HG02678 (cell line): ENCODE measurements at regions not wholly inside any gene's neighbourhood (a gene's known extent, or its start where the extent isn't known, plus 50 kb on each side); places are given as distances from the start of the nearest gene placed in this dataset.

Experiments used
- ATAC-seq: cut with Tn5 transposase; IDR thresholded peaks from one replicate; pipeline ENCODE4 v1.9.1; 2021; ENCODE audit warnings: mild to moderate bottlenecking, moderate library complexity; ENCODE audit not compliant: unreplicated experiment

- ATAC-seq: no peak
Measured at GRCh38 chr4:63663870-63664269, 745.4 kb downstream of the TECRL start.

- ATAC-seq: no peak
Measured at GRCh38 chr4:63644396-63644795, 764.9 kb downstream of the TECRL start.

GRCh38 chr4:63637270-63637669, 772.0 kb downstream of the TECRL start:
- ATAC-seq: no peak

- no peak for ATAC-seq
Measured at GRCh38 chr4:63632858-63633257, 776.4 kb downstream of the TECRL start.

- ATAC-seq: no peak
Measured at GRCh38 chr4:63620271-63620670, 789.0 kb downstream of the TECRL start.

- ATAC-seq: no peak
Measured at GRCh38 chr4:63619771-63620170, 789.5 kb downstream of the TECRL start.

GRCh38 chr4:63618883-63619718, 790.1 kb downstream of the TECRL start:
- ATAC-seq: no peak

GRCh38 chr4:63607169-63607872, 801.9 kb downstream of the TECRL start:
- ATAC-seq: no peak

GRCh38 chr4:63589796-63590195, 819.5 kb downstream of the TECRL start:
- no peak for ATAC-seq

- ATAC-seq: no peak
Measured at GRCh38 chr4:63583561-63583960, 825.7 kb downstream of the TECRL start.

- ATAC-seq: no peak
Measured at GRCh38 chr4:63583007-63583406, 826.2 kb downstream of the TECRL start.

GRCh38 chr4:63580796-63581475, 828.3 kb downstream of the TECRL start:
- ATAC-seq: no peak

GRCh38 chr4:63578383-63578782, 830.9 kb downstream of the TECRL start:
- no peak for ATAC-seq

GRCh38 chr4:63566658-63567057, 842.6 kb downstream of the TECRL start:
- ATAC-seq: no peak

- ATAC-seq: no peak
Measured at GRCh38 chr4:63563288-63564014, 845.8 kb downstream of the TECRL start.

- no peak for ATAC-seq
Measured at GRCh38 chr4:63558709-63559108, 850.5 kb downstream of the TECRL start.

GRCh38 chr4:63556332-63556731, 852.9 kb downstream of the TECRL start:
- ATAC-seq: no peak

GRCh38 chr4:63553123-63553522, 856.1 kb downstream of the TECRL start:
- no peak for ATAC-seq

GRCh38 chr4:63541828-63542227, 867.4 kb downstream of the TECRL start:
- ATAC-seq: no peak

- ATAC-seq: no peak
Measured at GRCh38 chr4:63529581-63530337, 879.5 kb downstream of the TECRL start.
